Kidney (tissue), 13 donors: ENCODE measurements at regions not wholly inside any gene's neighbourhood (a gene's known extent, or its start where the extent isn't known, plus 50 kb on each side); places are given as distances from the start of the nearest gene placed in this dataset.

Experiments used
- DNase-seq, 5 donors: peaks; one replicate each; pipeline ENCODE4 v3.0.0-alpha.2; 2013 to 2020
- FAIRE-seq: peaks from 2 replicates; lab custom pipeline; 2012; peaks lifted over from hg19 to GRCh38; lab: Jason Lieb, UNC
- H3K27ac ChIP-seq, 2 donors: one replicate each; pipeline ENCODE4 v1.7.0; 2013; ENCODE audit warnings: low read depth in 2 of 2, low read length in 2 of 2, inconsistent platforms in 1 of 2
- H3K27me3 ChIP-seq: one replicate; pipeline ENCODE4 v1.7.1; 2013; ENCODE audit warnings: low read length, inconsistent platforms; ENCODE audit not compliant: control insufficient read depth, insufficient read depth
- H3K36me3 ChIP-seq, 3 donors: one replicate each; pipeline versions ENCODE4 v1.7.0 to v1.7.1; 2013; ENCODE audit warnings: low read length in 3 of 3, control low read depth in 1 of 3, inconsistent platforms in 1 of 3; ENCODE audit not compliant: insufficient read depth in 3 of 3, control insufficient read depth in 2 of 3
- H3K4me1 ChIP-seq, 3 donors: one replicate each; pipeline versions ENCODE4 v1.7.0 to v1.7.1; 2013; ENCODE audit warnings: low read length in 3 of 3, inconsistent platforms in 1 of 3, low read depth in 1 of 3; ENCODE audit not compliant: control insufficient read depth in 2 of 3, insufficient read depth in 2 of 3
- H3K4me3 ChIP-seq, 3 donors: one replicate each; pipeline versions ENCODE4 v1.7.0 to v1.8.1; 2013; ENCODE audit warnings: low read length in 3 of 3, control low read depth in 1 of 3, inconsistent platforms in 1 of 3
- H3K9ac ChIP-seq, 3 donors: one replicate each; pipeline versions ENCODE4 v1.7.0 to v1.7.1; 2013; ENCODE audit warnings: low read length in 3 of 3, control low read depth in 1 of 3, inconsistent platforms in 1 of 3
- H3K9me3 ChIP-seq, 3 donors: one replicate each; pipeline versions ENCODE4 v1.7.0 to v1.7.1; 2013; ENCODE audit warnings: low read length in 3 of 3, control low read depth in 1 of 3, inconsistent platforms in 1 of 3; ENCODE audit not compliant: control insufficient read depth in 2 of 3, insufficient read depth in 1 of 3
- intact Hi-C: fragments of 100-400 bp; cut with DNase I; formaldehyde crosslinking; loops from one replicate; pipeline ENCODE4 v1.11.1; 2022
- TF ChIP-seq, protein P1 (sequence below): IDR thresholded peaks from 3 replicates; pipeline ENCODE4 v1.5.1; 2012; ENCODE audit warnings: mild to moderate bottlenecking, moderate library complexity, borderline replicate concordance; ENCODE audit not compliant: insufficient read depth; ENCODE audit errors: extremely low read depth
- donor health status: control.
- donor health status: control.
- donor health status: control.
- donor health status: control.
- donor health status: control.
- donor health status: DM: yes; HTN: yes; CAD: no.
- donor health status: Normal renal cell carcinoma (clear cell type).

DNA sequence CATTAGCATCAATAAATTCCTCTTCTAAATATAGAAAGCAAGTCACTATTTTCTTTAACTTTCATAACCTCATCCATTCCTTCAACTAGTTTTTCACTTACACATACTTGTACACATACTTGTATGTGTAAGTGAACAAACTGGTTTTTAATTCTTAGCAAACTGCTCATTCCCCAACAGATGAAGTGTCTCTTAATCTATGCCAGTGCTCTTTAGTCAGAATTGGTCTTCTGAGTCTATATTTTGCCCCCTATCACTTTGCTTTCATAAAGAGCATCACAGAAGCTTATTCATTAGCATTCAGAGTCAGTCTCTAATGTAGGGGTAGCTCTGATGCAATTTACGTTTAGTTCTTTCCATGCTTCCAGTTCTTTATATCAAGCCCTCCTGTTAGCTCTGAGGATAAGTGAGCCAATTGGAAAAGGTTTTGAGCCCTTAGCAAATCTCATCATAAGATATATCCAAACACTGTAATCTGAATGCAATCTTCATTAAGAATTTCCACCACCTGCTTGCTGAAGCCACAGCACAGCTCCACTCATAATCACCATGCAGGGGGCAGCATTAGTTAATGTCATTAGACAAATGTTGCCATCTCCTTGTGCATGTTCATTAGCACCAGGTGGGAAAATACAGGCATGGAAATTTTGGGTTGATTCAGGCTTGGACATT is 178.5 kb upstream of the SLC24A2 start:
- FAIRE-seq (no peak), DNase-seq (no peak)
- intact Hi-C loops: no loop called here
- TF ChIP-seq, protein P1, sequence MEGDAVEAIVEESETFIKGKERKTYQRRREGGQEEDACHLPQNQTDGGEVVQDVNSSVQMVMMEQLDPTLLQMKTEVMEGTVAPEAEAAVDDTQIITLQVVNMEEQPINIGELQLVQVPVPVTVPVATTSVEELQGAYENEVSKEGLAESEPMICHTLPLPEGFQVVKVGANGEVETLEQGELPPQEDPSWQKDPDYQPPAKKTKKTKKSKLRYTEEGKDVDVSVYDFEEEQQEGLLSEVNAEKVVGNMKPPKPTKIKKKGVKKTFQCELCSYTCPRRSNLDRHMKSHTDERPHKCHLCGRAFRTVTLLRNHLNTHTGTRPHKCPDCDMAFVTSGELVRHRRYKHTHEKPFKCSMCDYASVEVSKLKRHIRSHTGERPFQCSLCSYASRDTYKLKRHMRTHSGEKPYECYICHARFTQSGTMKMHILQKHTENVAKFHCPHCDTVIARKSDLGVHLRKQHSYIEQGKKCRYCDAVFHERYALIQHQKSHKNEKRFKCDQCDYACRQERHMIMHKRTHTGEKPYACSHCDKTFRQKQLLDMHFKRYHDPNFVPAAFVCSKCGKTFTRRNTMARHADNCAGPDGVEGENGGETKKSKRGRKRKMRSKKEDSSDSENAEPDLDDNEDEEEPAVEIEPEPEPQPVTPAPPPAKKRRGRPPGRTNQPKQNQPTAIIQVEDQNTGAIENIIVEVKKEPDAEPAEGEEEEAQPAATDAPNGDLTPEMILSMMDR: no peak
- no peak overlapping the region for H3K27ac ChIP-seq
- no peak overlapping the region for H3K4me3 ChIP-seq
- H3K27me3 ChIP-seq: no peaks in the 10 kb centered on the region
- no peaks in the 10 kb centered on the region for H3K4me1 ChIP-seq
- no peaks in the 10 kb centered on the region for H3K36me3 ChIP-seq
- no peaks in the 10 kb centered on the region for H3K9me3 ChIP-seq
- H3K9ac ChIP-seq: no peak overlapping the region

- Histone ChIP-seq H3K27ac (no peak overlapping the region), H3K9me3 (no peaks in the 10 kb centered on the region), H3K36me3 (no peaks in the 10 kb centered on the region), H3K4me3 (no peak overlapping the region), H3K27me3 (no peaks in the 10 kb centered on the region), H3K4me1 (no peaks in the 10 kb centered on the region), H3K9ac (no peak overlapping the region)
- DNase-seq (no peak), FAIRE-seq (no peak)
- TF ChIP-seq, protein P1: no peak
- intact Hi-C loops: no loop called here
Measured at GRCh38 chr9:19965336-19965735, 176.5 kb upstream of the SLC24A2 start.

- Histone ChIP-seq H3K36me3 (no peaks in the 10 kb centered on the region), H3K9ac (no peak overlapping the region), H3K4me1 (no peaks in the 10 kb centered on the region), H3K27ac (no peak overlapping the region), H3K9me3 (peaks cover 0 to under 1% (median 0%) of the 10 kb centered on the region in 3 donors), H3K4me3 (no peak overlapping the region), H3K27me3 (no peaks in the 10 kb centered on the region)
- intact Hi-C loops: no loop called here
- no peak for FAIRE-seq
- TF ChIP-seq, protein P1: no peak
- peak in 1 of 5 donors; percentile 57 for DNase-seq
Measured at GRCh38 chr9:19947996-19948395, 159.2 kb upstream of the SLC24A2 start.
